Panc1 (cell line): ENCODE measurements at regions not wholly inside any gene's neighbourhood (a gene's known extent, or its start where the extent isn't known, plus 50 kb on each side); places are given as distances from the start of the nearest gene placed in this dataset.

Source experiments
- ATAC-seq: fragments of 200-7000 bp; cut with Tn5 transposase; 2 replicates; pipeline ENCODE4 v1.9.1; 2020; ENCODE audit warnings: mild to moderate bottlenecking, moderate library complexity
- BruUV-seq: library from RNA; stranded (reverse); fragments of 400-500 nt; replicated peaks from 2 replicates; lab custom pipeline; 2021; lab: Mats Ljungman, UMichigan
- CTCF ChIA-PET: fragments of 300-600 bp; sonication (Branson Sonifier 250); formaldehyde crosslinking; loops from one replicate; lab custom pipeline; 2022; ENCODE audit warnings: antibody characterized with exemption; lab: Charles Lee
- POLR2A ChIA-PET: fragments of 300-600 bp; sonication (Branson Sonifier 250); formaldehyde crosslinking; loops from one replicate; lab custom pipeline; 2022; ENCODE audit warnings: antibody characterized with exemption; lab: Charles Lee
- DNase-seq: peaks from one replicate; pipeline ENCODE4 v3.0.0-alpha.2; 2010; ENCODE audit warnings: low read depth, low spot score
- H3K27ac ChIP-seq: 2 replicates; pipeline ENCODE4 v1.5.1; 2011; ENCODE audit warnings: mild to moderate bottlenecking, low read length, inconsistent platforms
- H3K27me3 ChIP-seq: fragments of 200-500 bp; sonication (Bioruptor generic); 2 replicates; pipeline ENCODE4 v1.6.0; 2014; ENCODE audit warnings: low read length, inconsistent platforms; ENCODE audit not compliant: control insufficient read depth, insufficient read depth
- H3K36me3 ChIP-seq: fragments of 200-500 bp; sonication (Bioruptor generic); 2 replicates; pipeline ENCODE4 v1.5.1; 2014; ENCODE audit warnings: inconsistent platforms, mild to moderate bottlenecking, low read length, moderate library complexity; ENCODE audit not compliant: control insufficient read depth, insufficient read depth
- H3K4me1 ChIP-seq: 2 replicates; pipeline ENCODE4 v1.5.1; 2011; ENCODE audit warnings: inconsistent platforms, mild to moderate bottlenecking, low read length, moderate library complexity; ENCODE audit not compliant: control insufficient read depth, insufficient read depth
- H3K4me3 ChIP-seq, 2 experiments: 2 replicates each; pipeline ENCODE4 v1.5.1; 2011 to 2012; ENCODE audit warnings: low read depth in 2 of 2, low read length in 2 of 2, mild to moderate bottlenecking in 2 of 2, inconsistent platforms in 1 of 2, moderate library complexity in 1 of 2
- H3K9me3 ChIP-seq: fragments of 200-500 bp; sonication (Bioruptor generic); 2 replicates; pipeline ENCODE4 v1.5.1; 2014; ENCODE audit warnings: low read depth, mild to moderate bottlenecking, inconsistent platforms, low read length, moderate library complexity; ENCODE audit not compliant: control insufficient read depth, insufficient read depth
- POLR2AphosphoS5 ChIP-seq: IDR thresholded peaks from 2 replicates; pipeline ENCODE4 v1.6.1; 2012; ENCODE audit warnings: mild to moderate bottlenecking, low read depth, low read length, moderate library complexity
- SIN3A ChIP-seq: IDR thresholded peaks from 2 replicates; pipeline ENCODE4 v1.6.1; 2012; ENCODE audit warnings: low read depth, mild to moderate bottlenecking, low read length, moderate library complexity, borderline replicate concordance; ENCODE audit not compliant: insufficient read depth
- TCF7L2 ChIP-seq: IDR thresholded peaks from 2 replicates; pipeline ENCODE4 v1.6.1; 2011; ENCODE audit warnings: mild to moderate bottlenecking, low read depth, low read length, inconsistent platforms
- in situ Hi-C: cut with HindIII; loops from 2 replicates; pipeline ENCODE4 v1.10.0; 2016; ENCODE audit warnings: low sequenced_read_pairs, low pct_unique_long_range_greater_than_20kb
- intact Hi-C: fragments of 100-400 bp; cut with micrococcal nuclease; formaldehyde crosslinking; loops from one replicate; pipeline ENCODE4 v1.10.0; 2022; ENCODE audit not compliant: unreplicated experiment
- TF ChIP-seq, protein P1 (sequence below): fragments of 450-650 bp; IDR thresholded peaks from 2 replicates; pipeline ENCODE4 v1.5.1; 2017; ENCODE audit warnings: mild to moderate bottlenecking
- TF ChIP-seq, protein P2 (sequence below), 2 experiments: IDR thresholded peaks; 2 replicates each; pipeline ENCODE4 v1.6.1; 2011 to 2012; ENCODE audit warnings: low read depth in 2 of 2, control low read depth in 1 of 2, low read length in 1 of 2, mild to moderate bottlenecking in 1 of 2, moderate library complexity in 1 of 2; ENCODE audit not compliant: insufficient read depth in 1 of 2

DNA sequence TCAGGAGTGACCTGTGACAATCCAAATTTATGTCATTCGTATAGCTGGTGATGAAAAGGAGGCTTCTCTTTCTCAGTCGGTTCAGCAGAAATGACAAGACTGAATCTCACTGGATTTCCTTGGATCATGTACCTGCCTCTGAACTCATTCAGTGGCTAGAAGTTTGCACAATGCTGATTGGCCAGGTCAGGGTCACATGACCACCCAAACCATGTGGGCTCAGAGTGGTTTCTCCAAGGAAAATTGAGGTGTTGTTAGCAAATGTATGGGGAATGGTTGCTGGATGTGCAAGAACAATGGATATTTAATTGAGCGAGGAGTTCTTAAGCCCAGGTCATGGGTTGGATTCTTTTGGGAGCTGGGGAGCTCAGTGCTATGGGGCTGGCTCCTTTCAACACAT, 227.5 kb downstream of the AACS start:
- in situ Hi-C loops = no loop called here
- Histone ChIP-seq H3K9me3 (no peaks in the 10 kb centered on the region), H3K36me3 (no peaks in the 10 kb centered on the region), H3K27me3 (peaks cover 9% of the 10 kb centered on the region), H3K4me1 (no peaks in the 10 kb centered on the region), H3K4me3 (no peak overlapping the region), H3K27ac (no peak overlapping the region)
- DNase-seq (no peak), ATAC-seq (no peak)
- intact Hi-C loops = no loop called here
- TF ChIP-seq POLR2AphosphoS5 (no peak), SIN3A (no peak), TCF7L2 (no peak)
- TF ChIP-seq, protein P1, sequence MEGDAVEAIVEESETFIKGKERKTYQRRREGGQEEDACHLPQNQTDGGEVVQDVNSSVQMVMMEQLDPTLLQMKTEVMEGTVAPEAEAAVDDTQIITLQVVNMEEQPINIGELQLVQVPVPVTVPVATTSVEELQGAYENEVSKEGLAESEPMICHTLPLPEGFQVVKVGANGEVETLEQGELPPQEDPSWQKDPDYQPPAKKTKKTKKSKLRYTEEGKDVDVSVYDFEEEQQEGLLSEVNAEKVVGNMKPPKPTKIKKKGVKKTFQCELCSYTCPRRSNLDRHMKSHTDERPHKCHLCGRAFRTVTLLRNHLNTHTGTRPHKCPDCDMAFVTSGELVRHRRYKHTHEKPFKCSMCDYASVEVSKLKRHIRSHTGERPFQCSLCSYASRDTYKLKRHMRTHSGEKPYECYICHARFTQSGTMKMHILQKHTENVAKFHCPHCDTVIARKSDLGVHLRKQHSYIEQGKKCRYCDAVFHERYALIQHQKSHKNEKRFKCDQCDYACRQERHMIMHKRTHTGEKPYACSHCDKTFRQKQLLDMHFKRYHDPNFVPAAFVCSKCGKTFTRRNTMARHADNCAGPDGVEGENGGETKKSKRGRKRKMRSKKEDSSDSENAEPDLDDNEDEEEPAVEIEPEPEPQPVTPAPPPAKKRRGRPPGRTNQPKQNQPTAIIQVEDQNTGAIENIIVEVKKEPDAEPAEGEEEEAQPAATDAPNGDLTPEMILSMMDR = no peak
- TF ChIP-seq, protein P2, sequence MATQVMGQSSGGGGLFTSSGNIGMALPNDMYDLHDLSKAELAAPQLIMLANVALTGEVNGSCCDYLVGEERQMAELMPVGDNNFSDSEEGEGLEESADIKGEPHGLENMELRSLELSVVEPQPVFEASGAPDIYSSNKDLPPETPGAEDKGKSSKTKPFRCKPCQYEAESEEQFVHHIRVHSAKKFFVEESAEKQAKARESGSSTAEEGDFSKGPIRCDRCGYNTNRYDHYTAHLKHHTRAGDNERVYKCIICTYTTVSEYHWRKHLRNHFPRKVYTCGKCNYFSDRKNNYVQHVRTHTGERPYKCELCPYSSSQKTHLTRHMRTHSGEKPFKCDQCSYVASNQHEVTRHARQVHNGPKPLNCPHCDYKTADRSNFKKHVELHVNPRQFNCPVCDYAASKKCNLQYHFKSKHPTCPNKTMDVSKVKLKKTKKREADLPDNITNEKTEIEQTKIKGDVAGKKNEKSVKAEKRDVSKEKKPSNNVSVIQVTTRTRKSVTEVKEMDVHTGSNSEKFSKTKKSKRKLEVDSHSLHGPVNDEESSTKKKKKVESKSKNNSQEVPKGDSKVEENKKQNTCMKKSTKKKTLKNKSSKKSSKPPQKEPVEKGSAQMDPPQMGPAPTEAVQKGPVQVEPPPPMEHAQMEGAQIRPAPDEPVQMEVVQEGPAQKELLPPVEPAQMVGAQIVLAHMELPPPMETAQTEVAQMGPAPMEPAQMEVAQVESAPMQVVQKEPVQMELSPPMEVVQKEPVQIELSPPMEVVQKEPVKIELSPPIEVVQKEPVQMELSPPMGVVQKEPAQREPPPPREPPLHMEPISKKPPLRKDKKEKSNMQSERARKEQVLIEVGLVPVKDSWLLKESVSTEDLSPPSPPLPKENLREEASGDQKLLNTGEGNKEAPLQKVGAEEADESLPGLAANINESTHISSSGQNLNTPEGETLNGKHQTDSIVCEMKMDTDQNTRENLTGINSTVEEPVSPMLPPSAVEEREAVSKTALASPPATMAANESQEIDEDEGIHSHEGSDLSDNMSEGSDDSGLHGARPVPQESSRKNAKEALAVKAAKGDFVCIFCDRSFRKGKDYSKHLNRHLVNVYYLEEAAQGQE (IDR thresholded peaks at IDR 0.05; ENCODE audit: insufficient read depth in 1 of 2, low read depth in 2 of 2, low read length in 1 of 2) = no peak
- CTCF ChIA-PET = no interaction called here
- POLR2A ChIA-PET = no interaction called here
- no TSS peak for BruUV-seq

DNA sequence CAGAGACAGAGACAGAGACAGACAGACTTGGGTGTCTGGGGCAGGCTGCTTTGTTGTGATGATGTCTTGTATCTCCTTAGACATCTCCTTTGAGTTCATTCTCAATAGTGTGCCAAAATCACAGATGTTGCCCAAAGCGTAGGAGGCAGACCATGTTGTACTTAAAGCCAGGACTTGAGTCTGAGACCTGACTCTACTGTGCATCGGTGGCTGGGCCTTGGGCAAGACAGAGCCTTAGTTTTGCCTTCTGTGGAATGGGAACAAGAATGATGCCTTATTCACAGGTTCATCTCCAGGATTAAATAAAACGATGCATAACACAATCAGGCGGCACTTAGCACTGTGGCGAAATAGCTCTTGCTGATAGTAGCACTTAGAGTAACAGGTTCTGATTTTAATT, 230.3 kb downstream of the AACS start:
- ATAC-seq (no peak), DNase-seq (no peak)
- peaks cover 5% of the 10 kb centered on the region for H3K27me3 ChIP-seq
- no peak overlapping the region for H3K4me3 ChIP-seq
- no peak overlapping the region for H3K27ac ChIP-seq
- H3K9me3 ChIP-seq = no peaks in the 10 kb centered on the region
- ChIA-PET CTCF (no interaction called here), POLR2A (no interaction called here)
- intact Hi-C loops (no loop called here), in situ Hi-C loops (no loop called here)
- TF ChIP-seq, protein P1 = no peak
- TF ChIP-seq, protein P2 (IDR thresholded peaks at IDR 0.05; ENCODE audit: insufficient read depth in 1 of 2, low read depth in 2 of 2, low read length in 1 of 2) = no peak
- TF ChIP-seq SIN3A = no peak
- TF ChIP-seq TCF7L2 = no peak
- no peak for TF ChIP-seq POLR2AphosphoS5
- no peaks in the 10 kb centered on the region for H3K36me3 ChIP-seq
- no peaks in the 10 kb centered on the region for H3K4me1 ChIP-seq
- no TSS peak for BruUV-seq
